GM19238 (cell line): ENCODE measurements at regions not wholly inside any gene's neighbourhood (a gene's known extent, or its start where the extent isn't known, plus 50 kb on each side); places are given as distances from the start of the nearest gene placed in this dataset.

ENCODE experiments used
- DNase-seq: peaks from one replicate; pipeline ENCODE4 v3.0.0; 2011; ENCODE audit warnings: low spot score; ENCODE audit not compliant: insufficient read length

DNA sequence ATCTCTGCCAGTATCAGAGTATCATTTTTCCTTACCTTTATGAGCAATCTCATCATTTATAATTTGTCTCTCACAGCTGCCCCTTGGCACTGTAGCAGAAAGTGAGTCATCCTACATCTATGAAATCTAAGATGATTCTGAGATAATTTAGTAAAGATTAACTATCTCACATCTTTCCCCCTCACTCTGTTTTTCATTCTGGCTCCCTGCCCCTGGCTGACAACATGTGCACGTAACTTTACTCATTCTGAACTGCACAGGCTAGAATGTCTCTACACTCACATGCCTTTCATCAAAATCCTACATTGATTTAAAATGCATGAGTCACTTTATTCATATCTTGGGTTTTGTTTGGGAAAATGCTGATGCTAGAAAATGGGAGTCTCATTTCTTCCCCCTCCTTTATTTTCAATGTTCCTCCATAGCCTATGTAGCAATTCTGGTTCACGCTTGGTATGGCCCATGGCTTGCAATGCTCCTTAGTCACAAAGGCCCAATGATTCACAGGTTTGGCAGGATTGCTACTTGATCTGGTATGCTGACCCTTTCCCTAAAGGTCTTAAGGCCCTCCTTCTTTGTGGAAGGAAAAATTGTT, 838.5 kb downstream of the TUSC7 start:
- DNase-seq = no peak

DNA sequence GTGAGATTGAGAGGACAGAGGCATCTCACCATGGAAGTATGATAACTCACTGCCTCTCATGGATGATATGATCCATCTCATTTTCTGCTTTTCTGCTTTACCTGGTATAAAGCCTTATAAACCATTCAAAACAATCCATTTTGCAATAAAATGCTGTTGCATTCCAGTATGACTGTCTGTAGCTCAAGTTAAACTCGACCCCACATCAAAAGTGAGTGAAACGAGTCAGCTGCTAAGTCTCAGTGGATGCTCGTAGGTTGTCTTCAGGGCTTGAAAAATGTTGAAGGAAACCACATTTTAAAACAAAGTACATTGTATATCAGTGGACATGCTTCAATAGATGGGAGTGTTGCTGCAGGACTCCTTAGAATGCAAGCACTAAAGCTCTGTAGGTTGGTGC, 839.0 kb downstream of the TUSC7 start:
- DNase-seq = no peak

DNA sequence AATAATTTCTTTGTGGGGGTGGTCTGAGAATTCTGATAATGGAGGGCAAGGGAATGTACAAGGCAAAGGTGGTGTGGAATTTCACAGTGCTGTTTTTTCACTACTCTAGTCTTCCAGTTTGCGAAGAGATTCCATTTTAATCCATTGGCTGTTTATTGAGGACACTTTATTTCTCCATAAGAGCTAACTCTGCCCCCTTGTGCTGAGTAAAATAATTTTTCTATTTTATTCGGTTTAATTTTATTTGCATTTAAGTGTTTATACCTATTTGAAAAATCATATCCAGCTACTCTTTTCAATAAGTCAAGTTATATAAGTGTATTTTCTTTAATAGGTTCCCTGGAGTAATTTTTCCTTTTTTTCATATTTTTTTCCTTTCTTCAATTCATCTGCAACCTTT, 840.1 kb downstream of the TUSC7 start:
- DNase-seq = no peak

DNA sequence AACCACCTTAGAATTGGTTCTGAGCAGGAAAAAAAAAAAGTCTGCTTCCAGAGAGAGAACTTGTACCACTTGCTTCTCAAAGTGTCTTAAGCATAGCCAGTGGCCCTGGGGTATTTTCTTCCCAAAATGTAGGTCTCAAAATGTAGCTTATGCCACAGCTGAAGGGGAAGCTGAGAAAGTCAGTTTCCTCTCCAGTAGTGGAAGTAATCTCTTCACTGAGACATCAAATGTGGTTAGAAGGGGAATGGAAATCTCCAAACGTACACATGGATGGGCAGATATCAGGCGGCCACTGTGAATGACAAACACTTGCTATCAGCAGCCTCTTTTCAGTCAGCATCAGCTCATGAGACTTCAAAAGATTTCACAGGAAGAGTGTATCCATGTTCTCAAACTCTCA, 841.2 kb downstream of the TUSC7 start:
- no peak for DNase-seq

DNA sequence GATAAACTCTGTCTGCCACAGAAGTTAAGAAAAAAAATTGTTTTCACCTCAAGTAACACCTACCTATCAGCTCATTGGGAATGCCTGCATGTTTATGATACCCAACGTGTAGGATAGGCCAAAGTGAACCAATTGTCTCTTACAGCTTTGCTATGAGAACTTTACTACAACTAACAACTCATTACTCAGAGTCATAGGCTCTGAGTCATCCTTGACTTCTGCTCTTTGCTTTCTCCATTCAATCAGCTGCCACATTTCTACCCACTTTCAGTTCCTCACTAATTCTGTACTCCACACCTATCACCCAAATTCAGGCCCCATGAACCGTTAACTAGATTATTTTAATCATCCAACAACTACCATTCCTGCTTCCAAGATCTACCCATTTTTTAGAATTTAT, 843.9 kb downstream of the TUSC7 start:
- DNase-seq = no peak

DNA sequence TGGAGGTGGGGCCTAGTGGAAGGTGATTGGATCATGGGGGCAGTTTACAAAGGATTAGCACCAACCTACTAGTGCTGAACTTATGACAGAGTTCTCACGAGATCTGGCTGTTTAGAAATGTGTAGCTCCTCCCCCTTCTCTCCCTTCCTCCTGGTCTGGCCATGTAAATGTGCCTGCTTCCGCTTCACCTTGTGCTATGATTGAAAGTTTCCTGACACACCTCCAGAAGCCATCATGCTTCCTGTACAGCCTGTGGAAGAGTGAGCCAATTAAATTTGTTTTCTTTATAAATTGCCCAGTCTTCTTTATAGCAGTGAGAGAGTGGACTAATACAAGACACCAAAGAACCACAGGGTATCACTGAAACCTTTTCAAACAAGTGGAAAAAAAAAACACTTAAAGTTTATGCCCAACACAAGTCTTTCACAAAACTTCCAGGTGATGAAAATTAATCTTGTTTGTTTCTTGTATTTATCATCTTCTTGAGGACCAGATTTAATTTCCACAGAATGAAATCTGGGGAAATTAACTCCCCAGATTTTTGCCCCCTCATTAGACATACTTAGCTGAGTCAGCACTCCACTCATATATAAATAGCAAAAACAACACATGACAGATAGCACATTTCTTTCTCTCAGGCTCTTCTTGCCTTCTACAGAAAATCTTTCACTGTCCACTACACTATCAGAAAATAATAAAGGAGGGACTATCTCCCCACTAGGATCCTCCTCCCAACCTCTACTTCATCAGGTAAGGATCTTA, 847.2 kb downstream of the TUSC7 start:
- no peak for DNase-seq

DNA sequence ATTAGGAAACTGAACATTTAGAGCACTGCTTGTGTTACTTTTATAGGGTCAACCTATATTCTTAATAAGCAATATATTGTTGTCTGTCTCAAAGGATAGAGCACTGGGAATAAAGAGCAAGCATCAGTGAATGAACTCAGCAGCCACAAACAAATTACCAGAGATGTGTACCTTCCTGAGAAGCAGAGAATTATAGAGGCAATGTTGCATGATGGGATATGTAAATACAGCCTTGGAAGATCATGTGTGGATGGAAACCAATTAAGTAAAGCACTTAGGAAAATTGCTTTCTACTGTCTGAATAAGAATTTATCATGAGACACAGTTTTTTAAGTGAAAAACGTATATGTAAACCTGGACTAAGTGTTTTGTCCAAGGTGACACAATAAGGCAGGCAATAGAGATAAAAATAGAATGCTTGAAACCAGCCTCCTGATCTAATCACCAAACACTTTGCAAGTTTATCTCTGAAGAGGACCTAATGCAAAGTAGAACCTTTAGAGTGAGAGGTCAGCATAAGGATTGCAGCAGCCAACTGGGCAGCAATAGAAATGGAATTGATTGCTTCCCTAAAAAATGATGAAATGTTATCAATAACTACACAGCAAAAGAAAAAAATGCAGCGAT, 848.0 kb downstream of the TUSC7 start:
- no peak for DNase-seq

DNA sequence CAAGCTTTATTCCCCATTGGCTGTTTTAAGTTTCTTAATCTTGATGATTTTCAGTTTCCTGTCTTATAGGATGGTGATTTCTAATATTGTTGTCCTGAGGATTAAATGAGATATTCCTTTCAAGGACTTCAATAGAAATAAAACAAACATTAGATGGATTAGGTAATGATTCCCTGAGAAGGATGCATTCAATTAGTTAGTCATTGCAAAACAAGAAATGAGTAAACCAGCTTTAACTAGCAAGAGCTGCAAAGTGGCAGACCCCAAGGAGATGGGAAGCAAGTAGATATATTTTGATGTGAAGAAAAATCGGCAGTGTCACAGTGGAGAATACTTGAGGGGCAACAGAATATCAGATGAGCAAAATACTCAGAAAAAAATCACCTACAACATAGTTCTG, 849.1 kb downstream of the TUSC7 start:
- no peak for DNase-seq

DNA sequence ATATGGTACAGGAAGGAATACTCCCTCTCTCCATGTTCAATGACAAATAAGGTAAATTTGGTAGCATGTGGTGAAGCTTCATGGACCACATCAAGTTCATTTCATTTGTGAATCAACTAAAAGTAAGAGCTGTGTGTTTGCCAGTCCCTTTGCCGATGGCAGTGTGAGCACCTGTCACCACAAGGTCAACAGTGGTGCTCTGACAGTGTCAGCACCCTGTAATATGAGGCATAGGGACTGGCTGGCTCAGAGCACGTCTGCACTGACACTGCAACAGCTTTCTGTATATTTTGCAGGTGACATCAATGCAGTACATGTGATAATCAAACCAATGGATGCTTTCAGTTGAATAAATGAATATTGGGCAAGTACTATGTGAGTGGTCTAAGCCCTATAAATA, 852.4 kb downstream of the TUSC7 start:
- DNase-seq = no peak

DNA sequence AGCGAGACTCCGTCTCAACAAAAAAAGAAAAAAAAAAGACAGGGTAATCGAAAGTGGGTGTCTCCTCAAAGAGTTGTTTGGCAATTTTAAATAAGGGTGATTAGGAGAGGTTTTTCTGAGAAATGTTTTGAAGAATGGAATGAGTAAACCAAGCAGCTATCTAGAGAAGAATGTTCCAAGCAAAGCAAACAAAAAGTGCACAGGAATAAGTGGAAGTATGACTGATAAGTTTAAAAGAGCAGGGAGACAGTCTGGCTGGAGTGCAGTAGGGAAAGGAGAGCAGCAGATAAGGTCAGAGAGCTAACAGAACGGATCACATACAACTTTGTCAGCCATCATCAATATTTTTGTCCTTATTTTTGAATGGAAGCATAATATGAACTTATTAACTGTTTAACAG, 853.5 kb downstream of the TUSC7 start:
- DNase-seq = no peak

DNA sequence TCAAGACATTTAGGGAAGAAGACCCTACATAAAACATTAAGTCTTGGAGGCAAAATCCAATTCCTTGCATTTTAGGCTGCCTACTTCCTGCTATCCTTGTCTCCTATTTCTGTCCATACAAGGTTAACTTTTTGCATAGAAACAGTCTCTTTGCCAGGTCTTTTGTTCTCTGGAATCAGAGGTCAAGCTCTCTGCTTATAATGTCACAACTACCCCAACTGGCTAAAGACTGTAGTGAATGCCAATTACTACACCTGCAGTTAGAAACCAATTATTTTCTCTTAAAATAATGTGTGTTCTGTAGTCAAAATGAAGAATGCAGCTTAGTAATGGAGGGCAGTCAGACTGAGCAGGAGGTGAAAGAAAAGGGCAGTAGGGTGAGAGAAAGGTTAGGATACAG, 856.2 kb downstream of the TUSC7 start:
- no peak for DNase-seq

DNA sequence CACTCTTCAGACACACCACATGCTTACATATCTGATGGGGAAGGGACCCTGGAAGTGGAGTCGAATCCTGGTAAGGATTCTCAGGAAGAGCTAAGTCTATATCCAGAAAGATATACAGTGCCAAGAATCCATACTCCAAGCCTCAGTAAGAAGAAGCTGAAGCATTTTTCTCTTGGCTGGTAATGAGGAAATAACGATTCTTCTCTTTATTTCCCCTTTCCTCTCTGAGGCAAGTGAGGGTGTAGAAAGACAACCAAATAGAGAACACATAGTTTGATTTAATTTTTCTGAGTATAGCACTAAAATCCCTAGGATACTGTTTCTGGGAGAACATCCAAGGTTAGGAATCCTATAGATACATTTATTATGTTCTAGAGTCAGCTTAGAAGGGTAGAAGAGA, 857.3 kb downstream of the TUSC7 start:
- DNase-seq = no peak

DNA sequence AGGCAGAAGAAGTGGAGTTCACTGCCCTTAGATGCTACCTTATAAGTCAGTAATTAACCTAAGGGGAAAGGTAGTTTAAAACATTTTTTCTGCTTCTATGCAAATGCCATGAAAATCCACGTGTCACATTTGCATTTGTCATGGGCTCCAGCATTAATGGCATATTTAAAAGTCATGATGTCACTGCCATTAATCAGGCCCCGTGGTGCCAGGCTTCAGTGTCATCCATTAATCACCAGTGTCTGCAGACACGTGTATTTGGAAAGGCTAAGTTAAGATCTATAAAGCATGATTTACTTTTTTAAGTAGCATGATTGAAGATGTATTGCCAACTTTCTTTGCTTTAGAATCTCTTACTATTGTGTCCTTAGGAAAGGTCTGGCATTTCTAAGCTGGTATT, 857.8 kb downstream of the TUSC7 start:
- no peak for DNase-seq

DNA sequence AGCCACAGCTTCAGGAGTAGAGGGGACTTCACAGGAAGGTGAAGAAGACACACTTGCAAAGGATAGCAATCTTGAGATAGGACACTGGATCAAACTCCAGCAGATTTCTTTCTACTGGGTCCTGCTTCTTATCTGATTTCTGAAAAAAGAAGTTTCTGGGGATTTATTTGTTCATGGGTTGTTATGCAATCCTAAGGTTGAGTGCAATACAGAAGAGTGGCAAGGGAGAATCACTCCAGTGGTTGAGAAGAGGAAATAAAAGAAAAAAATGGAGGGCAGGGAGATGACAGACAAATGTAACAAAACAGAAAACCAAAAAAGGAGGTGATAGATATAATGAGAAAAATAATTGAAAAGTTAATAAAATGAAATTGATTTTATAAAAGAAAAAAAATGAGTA, 858.3 kb downstream of the TUSC7 start:
- DNase-seq = no peak

DNA sequence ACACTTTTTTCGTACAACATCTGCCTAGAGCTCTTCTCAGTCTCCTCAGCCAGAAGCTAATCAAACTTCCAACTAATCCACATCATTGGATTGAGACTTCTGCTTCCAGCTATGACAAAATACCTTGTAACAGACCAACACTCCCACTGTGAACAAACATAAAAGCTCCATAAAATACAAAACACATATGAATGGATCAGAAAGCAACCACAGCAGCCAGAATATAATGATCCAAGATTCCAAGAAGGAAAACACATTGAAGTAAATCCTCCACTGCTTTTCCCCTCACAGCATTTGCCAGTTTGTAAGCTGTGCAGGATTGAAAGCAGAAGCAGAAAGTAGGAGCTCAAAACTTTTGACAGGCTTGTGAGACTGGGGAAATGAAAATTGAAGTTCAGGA, 863.2 kb downstream of the TUSC7 start:
- DNase-seq = no peak

DNA sequence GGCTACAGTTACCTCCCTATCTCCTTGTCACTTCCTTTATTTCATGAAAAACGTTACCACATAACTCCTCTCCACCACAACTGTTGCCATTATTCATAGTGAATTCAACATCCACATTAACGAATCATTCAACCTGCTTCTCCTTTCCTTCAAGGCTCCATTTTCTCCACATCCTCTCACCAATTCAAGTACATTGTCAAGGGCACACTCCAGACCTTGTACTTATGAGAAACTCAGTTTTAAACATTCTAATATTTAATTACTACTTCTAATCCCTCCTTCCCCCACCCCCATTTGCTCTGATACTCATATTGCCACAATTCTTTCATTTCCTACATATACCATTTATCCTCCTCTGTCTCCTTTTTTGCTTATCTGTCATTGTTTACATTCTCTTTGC, 871.2 kb downstream of the TUSC7 start:
- DNase-seq = no peak

DNA sequence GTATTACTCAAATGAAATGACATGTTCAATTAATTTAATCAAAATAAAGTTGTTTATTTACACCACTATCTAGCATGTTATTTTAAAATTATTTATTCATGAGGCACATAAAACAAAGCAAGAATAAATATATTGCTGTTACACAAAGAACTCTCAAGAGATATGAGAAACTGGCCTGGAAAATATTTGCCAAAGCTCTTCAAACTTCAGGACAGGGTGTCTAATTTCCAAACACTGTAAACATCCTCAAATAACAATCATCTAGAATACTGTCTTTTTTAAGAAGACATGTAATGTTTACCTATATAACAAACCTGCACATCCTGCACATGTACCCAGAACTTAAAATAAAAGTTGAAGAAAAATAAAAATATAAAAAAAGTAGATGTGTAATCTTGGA, 876.6 kb downstream of the TUSC7 start:
- DNase-seq = no peak

DNA sequence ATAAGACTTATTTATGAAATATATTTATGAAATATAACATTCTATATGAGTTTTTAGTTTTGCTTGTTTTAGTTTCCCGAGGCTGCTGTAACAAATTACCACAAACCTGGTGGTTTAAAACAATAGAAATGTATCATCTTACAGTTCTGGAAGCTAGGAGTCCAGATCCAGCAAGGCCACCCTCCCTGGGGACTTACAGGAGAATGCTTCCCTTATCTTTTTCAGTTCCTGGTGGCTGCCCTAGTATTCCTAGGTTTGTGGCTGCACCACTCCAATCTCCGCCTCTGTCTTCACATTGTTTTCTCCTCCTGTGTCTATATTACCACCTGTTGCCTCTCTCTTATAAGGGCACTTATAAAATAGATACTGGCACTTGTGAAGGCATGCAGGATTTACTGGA, 877.8 kb downstream of the TUSC7 start:
- no peak for DNase-seq

DNA sequence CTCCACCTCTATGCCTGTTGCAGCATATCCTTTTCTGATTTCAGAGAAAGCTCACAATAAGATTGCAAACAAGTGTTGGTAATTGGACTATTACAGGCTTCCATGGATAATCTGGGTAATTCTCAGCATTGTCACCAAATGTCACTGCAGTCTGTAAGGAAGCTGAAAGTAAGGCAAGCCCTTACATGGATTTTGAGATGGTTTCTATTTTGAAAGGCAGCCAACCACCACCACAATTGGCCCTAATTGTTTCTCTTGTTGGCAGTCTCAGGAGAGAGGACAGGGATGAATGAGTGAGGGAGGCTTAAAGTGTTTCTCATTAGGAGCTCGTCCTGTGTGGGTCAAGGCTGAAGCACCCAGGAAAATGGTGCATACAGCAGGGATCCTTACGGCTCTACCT, 879.9 kb downstream of the TUSC7 start:
- no peak for DNase-seq

DNA sequence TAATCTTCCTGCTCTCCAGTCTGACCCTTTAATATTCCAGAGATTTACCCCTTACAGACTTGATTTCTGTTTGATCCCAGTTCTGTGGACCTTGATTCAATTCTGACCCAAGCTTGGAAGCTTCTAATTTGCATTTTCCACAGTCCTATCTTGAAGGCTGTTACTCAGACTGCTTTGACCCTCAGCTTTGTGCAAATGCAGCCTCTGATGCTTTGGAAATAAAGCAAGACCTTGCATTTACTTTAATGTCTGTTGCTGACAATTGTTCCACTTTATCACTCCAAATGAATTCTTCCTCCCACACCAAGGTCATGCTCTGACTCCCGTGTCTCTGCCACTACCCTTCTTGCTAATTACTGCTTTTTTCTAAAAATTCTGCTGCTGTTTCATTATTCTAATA, 886.0 kb downstream of the TUSC7 start:
- DNase-seq = no peak

DNA sequence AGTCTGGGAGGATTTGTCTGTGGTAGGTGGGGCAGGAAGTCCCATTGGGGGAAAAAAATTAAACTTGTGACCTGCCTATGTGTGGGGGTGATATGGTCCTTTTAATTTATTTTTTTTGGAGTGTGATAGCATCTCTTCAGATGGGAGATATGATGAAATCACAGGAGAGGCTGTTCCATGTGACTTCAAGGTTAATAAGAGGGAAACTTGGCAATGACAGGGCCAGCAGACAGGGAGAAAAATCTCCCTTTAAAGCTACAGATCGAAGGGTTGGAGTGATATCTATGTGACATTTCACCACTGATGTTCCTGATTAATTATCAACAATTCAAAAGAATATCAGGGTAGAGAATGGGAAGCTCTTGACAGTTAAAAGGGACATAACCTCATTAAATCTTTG, 886.9 kb downstream of the TUSC7 start:
- DNase-seq = no peak

DNA sequence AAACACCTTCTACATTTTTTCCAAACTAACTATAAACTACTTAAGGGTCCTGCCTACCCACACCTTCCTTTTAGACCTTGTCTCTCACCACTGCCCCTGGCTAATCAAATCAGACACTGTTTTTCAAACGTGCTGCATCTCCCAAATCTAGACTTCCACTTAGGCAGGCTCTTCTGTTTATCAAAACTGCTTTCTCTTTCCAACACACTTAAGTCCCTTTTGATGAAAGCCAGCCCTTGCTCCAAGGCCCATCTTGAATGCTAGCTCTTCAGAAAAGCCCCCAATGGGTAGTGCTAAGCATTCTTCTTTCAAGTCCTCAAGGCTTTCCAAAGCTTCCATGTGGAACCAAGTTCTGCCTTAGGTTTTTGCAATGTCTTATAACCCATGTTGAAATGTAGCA, 888.3 kb downstream of the TUSC7 start:
- no peak for DNase-seq

DNA sequence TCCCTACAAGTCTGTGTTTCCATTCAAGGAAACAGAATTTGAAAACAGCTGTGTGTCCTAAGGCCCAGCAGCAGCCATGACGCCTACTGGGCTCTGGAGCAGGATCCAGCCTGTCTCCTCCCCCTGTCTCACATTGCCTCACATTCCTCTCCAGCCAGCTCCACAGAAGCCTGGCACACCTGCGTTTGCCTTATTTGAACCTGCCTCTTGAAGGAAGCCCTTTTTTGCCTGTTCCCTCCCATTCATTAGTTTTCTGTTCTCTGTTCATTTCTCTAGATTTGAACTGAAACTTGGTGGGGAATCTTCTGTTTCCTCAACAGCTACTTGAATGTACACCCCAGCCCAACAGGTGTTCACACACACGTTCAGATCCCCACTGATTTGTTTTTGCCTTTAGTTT, 890.5 kb downstream of the TUSC7 start:
- no peak for DNase-seq
